ENCODE measurements at regions not wholly inside any gene's neighbourhood (a gene's known extent, or its start where the extent isn't known, plus 50 kb on each side); places are given as distances from the start of the nearest gene placed in this dataset.

- no peak for TF ChIP-seq CTCF (optimal IDR thresholded peaks at IDR 0.05 in 1 of 3, IDR thresholded peaks at IDR 0.05 in 1 of 3, conservative IDR thresholded peaks at IDR 0.05 in 1 of 3; ENCODE audit: extremely low read depth in 1 of 3, insufficient read depth in 2 of 3, low read length in 3 of 3)
- TF ChIP-seq EZH2 (IDR thresholded peaks at IDR 0.05; ENCODE audit: low read length) = no peak
These were observed 91.9 kb upstream of the SNRPN start for GRCh38 chr15:24862726-24863521.
